HG02970 (cell line): ENCODE measurements at regions not wholly inside any gene's neighbourhood (a gene's known extent, or its start where the extent isn't known, plus 50 kb on each side); places are given as distances from the start of the nearest gene placed in this dataset.
"Not testable (repeated sequence)": the region's sequence is repeated elsewhere in the genome, so short reads cannot be mapped to it uniquely, and the experiment has no call there.

ENCODE experiments used
- ATAC-seq: cut with Tn5 transposase; IDR thresholded peaks from one replicate; pipeline ENCODE4 v1.9.1; 2021; ENCODE audit warnings: mild to moderate bottlenecking, moderate library complexity, moderate number of reproducible peaks; ENCODE audit not compliant: unreplicated experiment, low FRiP score

GRCh38 chr5:68995845-68996545 lies 97.8 kb upstream of the SLC30A5 start:
- no peak for ATAC-seq

- no peak for ATAC-seq
These were observed 94.6 kb upstream of the SLC30A5 start for GRCh38 chr5:68999181-68999580.

GRCh38 chr5:69000216-69000919 lies 93.4 kb upstream of the SLC30A5 start:
- ATAC-seq: no peak

- no peak for ATAC-seq
These were observed 92.9 kb upstream of the SLC30A5 start for GRCh38 chr5:69000949-69001348.

- no peak for ATAC-seq
These were observed 92.2 kb upstream of the SLC30A5 start for GRCh38 chr5:69001627-69002026.

- ATAC-seq: no peak
These were observed 89.7 kb upstream of the SLC30A5 start for GRCh38 chr5:69004127-69004526.

- ATAC-seq: no peak
These were observed 89.1 kb upstream of the SLC30A5 start for GRCh38 chr5:69004676-69005075.

GRCh38 chr5:69006030-69006429 lies 87.8 kb upstream of the SLC30A5 start:
- ATAC-seq: no peak

- ATAC-seq: no peak
These were observed 86.7 kb upstream of the SLC30A5 start for GRCh38 chr5:69007163-69007562.

- peak; percentile 75 for ATAC-seq
These were observed 86.0 kb upstream of the SLC30A5 start for GRCh38 chr5:69007726-69008368.

GRCh38 chr5:69010476-69010875 lies 83.3 kb upstream of the SLC30A5 start:
- no peak for ATAC-seq

GRCh38 chr5:69011910-69012309 lies 81.9 kb upstream of the SLC30A5 start:
- ATAC-seq: no peak

GRCh38 chr5:69013481-69013880 lies 80.3 kb upstream of the SLC30A5 start:
- no peak for ATAC-seq

GRCh38 chr5:69014007-69014406 lies 79.8 kb upstream of the SLC30A5 start:
- not testable (repeated sequence) for ATAC-seq

- no peak for ATAC-seq
These were observed 74.0 kb upstream of the SLC30A5 start for GRCh38 chr5:69019668-69020375.

GRCh38 chr5:69024241-69024651 lies 69.6 kb upstream of the SLC30A5 start:
- ATAC-seq: no peak

- no peak for ATAC-seq
These were observed 64.5 kb upstream of the SLC30A5 start for GRCh38 chr5:69029292-69029691.

- ATAC-seq: no peak
These were observed 63.3 kb upstream of the SLC30A5 start for GRCh38 chr5:69030358-69031062.

GRCh38 chr5:69032009-69032408 lies 61.8 kb upstream of the SLC30A5 start:
- ATAC-seq: no peak

GRCh38 chr5:69033690-69034089 lies 60.1 kb upstream of the SLC30A5 start:
- ATAC-seq: no peak
